DMS79 (cell line): ENCODE measurements at regions not wholly inside any gene's neighbourhood (a gene's known extent, or its start where the extent isn't known, plus 50 kb on each side); places are given as distances from the start of the nearest gene placed in this dataset.
"Not testable (repeated sequence)": the region's sequence is repeated elsewhere in the genome, so short reads cannot be mapped to it uniquely, and the experiment has no call there.

Source experiments
- DNase-seq: peaks from one replicate; lab custom pipeline; 2025; lab: John Stamatoyannopoulos, UW

- not testable (repeated sequence) for DNase-seq
Measured at GRCh38 chr1:109857702-109858101, 52.9 kb upstream of the CSF1 start.

- not testable (repeated sequence) for DNase-seq
Measured at GRCh38 chr1:109855986-109856385, 54.7 kb upstream of the CSF1 start.

- not testable (repeated sequence) for DNase-seq
Measured at GRCh38 chr1:109853972-109854371, 56.7 kb upstream of the CSF1 start.

GRCh38 chr1:109852221-109853015, 58.2 kb upstream of the CSF1 start:
- DNase-seq, result not testable (repeated sequence)

GRCh38 chr1:109850827-109851226, 59.8 kb upstream of the CSF1 start:
- no peak for DNase-seq

GRCh38 chr1:109850194-109850593, 60.5 kb upstream of the CSF1 start:
- DNase-seq, result no peak

- DNase-seq, result no peak
Measured at GRCh38 chr1:109849655-109850054, 61.0 kb upstream of the CSF1 start.

GRCh38 chr1:109847251-109847650, 63.4 kb upstream of the CSF1 start:
- no peak for DNase-seq

- no peak for DNase-seq
Measured at GRCh38 chr1:109846846-109847245, 63.8 kb upstream of the CSF1 start.

GRCh38 chr1:109846162-109846561, 64.5 kb upstream of the CSF1 start:
- peak; percentile 34 for DNase-seq

GRCh38 chr1:109845658-109846057, 65.0 kb upstream of the CSF1 start:
- no peak for DNase-seq

- no peak for DNase-seq
Measured at GRCh38 chr1:109844609-109845008, 66.0 kb upstream of the CSF1 start.

- DNase-seq, result no peak
Measured at GRCh38 chr1:109840011-109840629, 70.5 kb upstream of the CSF1 start.

- not testable (repeated sequence) for DNase-seq
Measured at GRCh38 chr1:109839276-109839675, 71.4 kb upstream of the CSF1 start.

GRCh38 chr1:109838838-109839240, 71.8 kb upstream of the CSF1 start:
- no peak for DNase-seq

- no peak for DNase-seq
Measured at GRCh38 chr1:109837852-109838570, 72.6 kb upstream of the CSF1 start.

GRCh38 chr1:109835645-109836044, 71.9 kb upstream of the EPS8L3 start:
- DNase-seq, result not testable (repeated sequence)

GRCh38 chr1:109834951-109835350, 71.2 kb upstream of the EPS8L3 start:
- DNase-seq, result no peak

- no peak for DNase-seq
Measured at GRCh38 chr1:109832945-109833344, 69.2 kb upstream of the EPS8L3 start.

GRCh38 chr1:109828756-109829505, 65.2 kb upstream of the EPS8L3 start:
- DNase-seq, result no peak

GRCh38 chr1:109827986-109828385, 64.3 kb upstream of the EPS8L3 start:
- DNase-seq, result no peak

- no peak for DNase-seq
Measured at GRCh38 chr1:109827466-109827865, 63.7 kb upstream of the EPS8L3 start.
